CD4-positive, CD25-positive, alpha-beta regulatory T cell (primary cell): ENCODE measurements at regions not wholly inside any gene's neighbourhood (a gene's known extent, or its start where the extent isn't known, plus 50 kb on each side); places are given as distances from the start of the nearest gene placed in this dataset.
"Not testable (repeated sequence)": the region's sequence is repeated elsewhere in the genome, so short reads cannot be mapped to it uniquely, and the experiment has no call there.

ENCODE experiments used
- ATAC-seq, 2 donors: fragments of 150-1000 bp; cut with Tn5 transposase; one replicate each; pipeline ENCODE4 v1.10.0; 2021; ENCODE audit warnings: low read depth in 2 of 2, moderate number of reproducible peaks in 2 of 2, moderate library complexity in 1 of 2
- DNase-seq, 3 donors: peaks; one replicate each; pipeline versions ENCODE4 v3.0.0 to v3.0.0-alpha.2; 2012 to 2022; ENCODE audit warnings: mixed read lengths in 1 of 3
- H3K27ac ChIP-seq: one replicate; pipeline ENCODE4 v1.7.0; 2013; ENCODE audit warnings: mild to moderate bottlenecking, low read length; ENCODE audit not compliant: insufficient read depth, poor library complexity, severe bottlenecking
- H3K27me3 ChIP-seq: one replicate; pipeline ENCODE4 v1.7.0; 2013; ENCODE audit warnings: low read length; ENCODE audit not compliant: control insufficient read depth, insufficient read depth
- H3K36me3 ChIP-seq: one replicate; pipeline ENCODE4 v1.7.0; 2013; ENCODE audit warnings: mild to moderate bottlenecking, low read length, moderate library complexity; ENCODE audit not compliant: control insufficient read depth, insufficient read depth
- H3K4me1 ChIP-seq: 2 replicates; pipeline ENCODE4 v1.7.0; 2013; ENCODE audit warnings: mild to moderate bottlenecking, low read length; ENCODE audit not compliant: insufficient read depth, control insufficient read depth, poor library complexity, severe bottlenecking
- H3K4me3 ChIP-seq: one replicate; pipeline ENCODE4 v1.7.0; 2013; ENCODE audit warnings: low read depth, mild to moderate bottlenecking, low read length, moderate library complexity
- H3K9me3 ChIP-seq, 2 experiments: 1 replicate in 1 of 2; 2 replicates in 1 of 2; pipeline ENCODE4 v1.7.0; 2013; ENCODE audit warnings: low read length in 2 of 2, mild to moderate bottlenecking in 1 of 2, moderate library complexity in 1 of 2; ENCODE audit not compliant: control insufficient read depth in 2 of 2
- H3K27ac Mint-ChIP-seq, 3 donors: one replicate each; pipeline ENCODE4 v1.8.0; 2020 to 2022; ENCODE audit warnings: mild to moderate bottlenecking in 3 of 3, mixed read lengths in 3 of 3, moderate library complexity in 2 of 3
- H3K27me3 Mint-ChIP-seq: one replicate; pipeline ENCODE4 v1.8.0; 2022; ENCODE audit warnings: mild to moderate bottlenecking, mixed read lengths
- H3K36me3 Mint-ChIP-seq: one replicate; pipeline ENCODE4 v1.8.0; 2020; ENCODE audit warnings: mixed read lengths
- H3K4me1 Mint-ChIP-seq, 4 donors: one replicate each; pipeline ENCODE4 v1.8.0; 2020 to 2022; ENCODE audit warnings: mixed read lengths in 4 of 4, mild to moderate bottlenecking in 1 of 4
- H3K4me3 Mint-ChIP-seq, 4 donors: one replicate each; pipeline ENCODE4 v1.8.0; 2020 to 2022; ENCODE audit warnings: mild to moderate bottlenecking in 4 of 4, mixed read lengths in 4 of 4, moderate library complexity in 3 of 4
- H3K9me3 Mint-ChIP-seq, 7 donors: one replicate each; pipeline ENCODE4 v1.8.0; 2020 to 2022; ENCODE audit warnings: mixed read lengths in 7 of 7, mild to moderate bottlenecking in 3 of 7, moderate library complexity in 2 of 7

GRCh38 chr12:76292891-76293290 is 55.3 kb downstream of the BBS10 start:
- H3K27me3 ChIP-seq, DNase-seq, H3K4me1 ChIP-seq, H3K9me3 ChIP-seq, H3K4me3 Mint-ChIP-seq, H3K36me3 Mint-ChIP-seq, H3K36me3 ChIP-seq, H3K4me1 Mint-ChIP-seq, H3K4me3 ChIP-seq, H3K27ac ChIP-seq, H3K27me3 Mint-ChIP-seq, ATAC-seq, H3K9me3 Mint-ChIP-seq, H3K27ac Mint-ChIP-seq: not testable (repeated sequence)

- not testable (repeated sequence) for H3K4me1 ChIP-seq, H3K4me3 ChIP-seq, H3K36me3 ChIP-seq, H3K27ac Mint-ChIP-seq, H3K27ac ChIP-seq, H3K4me1 Mint-ChIP-seq, H3K27me3 ChIP-seq, H3K9me3 ChIP-seq, ATAC-seq, H3K4me3 Mint-ChIP-seq, H3K9me3 Mint-ChIP-seq, DNase-seq, H3K36me3 Mint-ChIP-seq, H3K27me3 Mint-ChIP-seq
Observed at GRCh38 chr12:76292305-76292704, 55.9 kb downstream of the BBS10 start.

- Mint-ChIP-seq H3K27me3 (peaks cover 9% of the 10 kb centered on the region), H3K27ac (no peak overlapping the region), H3K9me3 (peaks cover 0 to 6% (median 3%) of the 10 kb centered on the region in 7 donors), H3K36me3 (no peaks in the 10 kb centered on the region), H3K4me1 (no peaks in the 10 kb centered on the region), H3K4me3 (no peak overlapping the region)
- no peak overlapping the region for H3K27ac ChIP-seq
- H3K9me3 ChIP-seq = no peaks in the 10 kb centered on the region
- no peak for ATAC-seq
- DNase-seq = no peak
- H3K4me3 ChIP-seq = no peak overlapping the region
- peaks cover 1% of the 10 kb centered on the region for H3K27me3 ChIP-seq
- no peaks in the 10 kb centered on the region for H3K4me1 ChIP-seq
- no peaks in the 10 kb centered on the region for H3K36me3 ChIP-seq
Observed at GRCh38 chr12:76290963-76291859, 57.0 kb downstream of the BBS10 start.

GRCh38 chr12:76288218-76288617 is 60.0 kb downstream of the BBS10 start:
- DNase-seq (no peak), ATAC-seq (no peak)
- Histone ChIP-seq H3K4me3 (no peak overlapping the region), H3K36me3 (no peaks in the 10 kb centered on the region), H3K9me3 (no peaks in the 10 kb centered on the region), H3K4me1 (no peaks in the 10 kb centered on the region), H3K27ac (no peak overlapping the region), H3K27me3 (peaks cover 3% of the 10 kb centered on the region)
- Mint-ChIP-seq H3K36me3 (no peaks in the 10 kb centered on the region), H3K27me3 (peaks cover 7% of the 10 kb centered on the region), H3K9me3 (peaks cover 0 to 8% (median under 1%) of the 10 kb centered on the region in 7 donors), H3K4me3 (no peak overlapping the region), H3K4me1 (no peaks in the 10 kb centered on the region), H3K27ac (no peak overlapping the region)

GRCh38 chr12:76284816-76285750 is 63.1 kb downstream of the BBS10 start:
- H3K27ac ChIP-seq = no peak overlapping the region
- DNase-seq (no peak), ATAC-seq (no peak)
- H3K9me3 Mint-ChIP-seq = peaks cover 0 to 5% (median 0%) of the 10 kb centered on the region in 7 donors
- no peaks in the 10 kb centered on the region for H3K36me3 ChIP-seq
- no peaks in the 10 kb centered on the region for H3K36me3 Mint-ChIP-seq
- H3K4me3 ChIP-seq = no peak overlapping the region
- peaks cover 7% of the 10 kb centered on the region for H3K27me3 ChIP-seq
- H3K4me1 Mint-ChIP-seq = no peaks in the 10 kb centered on the region
- H3K9me3 ChIP-seq = no peaks in the 10 kb centered on the region
- H3K4me1 ChIP-seq = no peaks in the 10 kb centered on the region
- no peaks in the 10 kb centered on the region for H3K27me3 Mint-ChIP-seq
- H3K27ac Mint-ChIP-seq = no peak overlapping the region
- no peak overlapping the region for H3K4me3 Mint-ChIP-seq

GRCh38 chr12:76282744-76283143 is 65.5 kb downstream of the BBS10 start:
- no peaks in the 10 kb centered on the region for H3K4me1 ChIP-seq
- no peaks in the 10 kb centered on the region for H3K9me3 ChIP-seq
- H3K4me3 Mint-ChIP-seq = no peak overlapping the region
- DNase-seq = no peak
- H3K27ac Mint-ChIP-seq = no peak overlapping the region
- H3K4me1 Mint-ChIP-seq = no peaks in the 10 kb centered on the region
- H3K36me3 ChIP-seq = no peaks in the 10 kb centered on the region
- H3K27me3 ChIP-seq = peaks cover 14% of the 10 kb centered on the region
- H3K4me3 ChIP-seq = no peak overlapping the region
- H3K27ac ChIP-seq = no peak overlapping the region
- no peaks in the 10 kb centered on the region for H3K36me3 Mint-ChIP-seq
- ATAC-seq = no peak
- H3K9me3 Mint-ChIP-seq = peaks cover 0 to 3% (median 0%) of the 10 kb centered on the region in 7 donors
- H3K27me3 Mint-ChIP-seq = no peaks in the 10 kb centered on the region

- no peaks in the 10 kb centered on the region for H3K4me1 ChIP-seq
- no peak for DNase-seq
- Mint-ChIP-seq H3K27me3 (no peaks in the 10 kb centered on the region), H3K9me3 (no peaks in the 10 kb centered on the region), H3K27ac (no peak overlapping the region), H3K4me1 (no peaks in the 10 kb centered on the region), H3K4me3 (no peak overlapping the region), H3K36me3 (no peaks in the 10 kb centered on the region)
- H3K4me3 ChIP-seq = no peak overlapping the region
- H3K27me3 ChIP-seq = peaks cover 11% of the 10 kb centered on the region
- H3K9me3 ChIP-seq = no peaks in the 10 kb centered on the region
- no peak overlapping the region for H3K27ac ChIP-seq
- H3K36me3 ChIP-seq = no peaks in the 10 kb centered on the region
- no peak for ATAC-seq
Observed at GRCh38 chr12:76277480-76277879, 70.7 kb downstream of the BBS10 start.
